ENCODE measurements at regions not wholly inside any gene's neighbourhood (a gene's known extent, or its start where the extent isn't known, plus 50 kb on each side); places are given as distances from the start of the nearest gene placed in this dataset.

DNA sequence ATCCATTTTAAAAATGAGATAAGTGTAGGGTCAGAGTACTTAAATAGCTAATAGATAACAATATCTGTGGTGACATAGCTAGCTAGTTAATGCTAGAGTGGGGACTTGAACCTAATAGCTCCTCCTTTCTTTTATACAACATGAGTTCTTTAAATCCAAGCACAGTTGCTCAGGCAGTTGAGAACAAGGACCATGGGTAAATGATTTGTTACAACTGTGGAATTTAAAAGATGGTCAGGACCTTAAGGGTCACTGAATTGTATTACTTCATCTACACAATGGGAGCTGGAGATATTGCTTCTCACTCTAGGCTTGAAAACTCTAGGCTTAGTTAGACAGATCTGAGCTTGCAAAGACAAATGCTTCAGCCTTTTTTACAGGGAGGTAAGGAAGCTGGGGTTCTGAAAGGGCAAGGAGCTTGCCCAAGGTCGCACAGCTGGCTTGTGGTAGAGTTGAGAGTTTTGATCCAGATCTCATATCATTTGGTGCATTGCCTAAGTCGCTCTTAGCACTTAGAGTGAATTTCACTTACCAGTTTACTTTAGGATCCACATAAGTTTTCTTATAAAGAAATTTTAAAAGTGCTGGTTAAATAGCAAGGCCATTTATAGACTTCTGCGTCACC lies 90.2 kb downstream of the EDEM1 start:
- H3K9me3 ChIP-seq (ENCODE audit: severe bottlenecking), result peaks cover 14% of the 10 kb centered on the region
- TF ChIP-seq, protein P1, sequence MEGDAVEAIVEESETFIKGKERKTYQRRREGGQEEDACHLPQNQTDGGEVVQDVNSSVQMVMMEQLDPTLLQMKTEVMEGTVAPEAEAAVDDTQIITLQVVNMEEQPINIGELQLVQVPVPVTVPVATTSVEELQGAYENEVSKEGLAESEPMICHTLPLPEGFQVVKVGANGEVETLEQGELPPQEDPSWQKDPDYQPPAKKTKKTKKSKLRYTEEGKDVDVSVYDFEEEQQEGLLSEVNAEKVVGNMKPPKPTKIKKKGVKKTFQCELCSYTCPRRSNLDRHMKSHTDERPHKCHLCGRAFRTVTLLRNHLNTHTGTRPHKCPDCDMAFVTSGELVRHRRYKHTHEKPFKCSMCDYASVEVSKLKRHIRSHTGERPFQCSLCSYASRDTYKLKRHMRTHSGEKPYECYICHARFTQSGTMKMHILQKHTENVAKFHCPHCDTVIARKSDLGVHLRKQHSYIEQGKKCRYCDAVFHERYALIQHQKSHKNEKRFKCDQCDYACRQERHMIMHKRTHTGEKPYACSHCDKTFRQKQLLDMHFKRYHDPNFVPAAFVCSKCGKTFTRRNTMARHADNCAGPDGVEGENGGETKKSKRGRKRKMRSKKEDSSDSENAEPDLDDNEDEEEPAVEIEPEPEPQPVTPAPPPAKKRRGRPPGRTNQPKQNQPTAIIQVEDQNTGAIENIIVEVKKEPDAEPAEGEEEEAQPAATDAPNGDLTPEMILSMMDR (IDR thresholded peaks at IDR 0.05; ENCODE audit: low read depth, low read length), result no peak
- no peak for DNase-seq

DNA sequence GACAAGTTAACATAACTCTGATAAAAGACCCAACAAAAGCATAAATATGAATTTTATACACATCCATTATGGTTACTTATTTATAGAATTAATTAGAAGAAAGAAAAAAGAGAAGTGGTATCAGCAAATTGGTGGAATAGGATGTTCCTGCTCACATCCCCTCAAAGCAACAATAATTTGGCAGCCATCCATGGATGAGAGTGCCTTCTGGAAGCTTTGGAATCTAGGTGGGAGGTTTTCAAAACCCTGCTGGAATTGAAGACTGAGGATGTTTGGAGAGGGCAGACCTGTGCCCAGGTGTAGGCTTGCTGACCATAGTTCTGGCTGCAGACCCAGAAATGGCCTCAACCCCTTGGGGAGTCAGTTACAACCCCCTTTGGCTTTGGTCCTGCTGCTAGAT lies 91.2 kb downstream of the EDEM1 start:
- DNase-seq, result no peak
- peaks cover 14% of the 10 kb centered on the region for H3K9me3 ChIP-seq (ENCODE audit: severe bottlenecking)
- TF ChIP-seq, protein P1 (IDR thresholded peaks at IDR 0.05; ENCODE audit: low read depth, low read length), result no peak
- no peaks in the 10 kb centered on the region for H3K36me3 ChIP-seq
- H3K27me3 ChIP-seq (ENCODE audit: insufficient read depth, low read depth, severe bottlenecking), result no peaks in the 10 kb centered on the region
- H3K4me3 ChIP-seq (ENCODE audit: low read depth, low read length), result no peak overlapping the region
- no peak overlapping the region for H3K27ac ChIP-seq

More for the DNA sequence above, 90.2 kb downstream of the EDEM1 start:
- Histone ChIP-seq H3K36me3 (no peaks in the 10 kb centered on the region), H3K27me3 (ENCODE audit: insufficient read depth, low read depth, severe bottlenecking) (no peaks in the 10 kb centered on the region), H3K4me3 (ENCODE audit: low read depth, low read length) (no peak overlapping the region), H3K27ac (no peak overlapping the region)

DNA sequence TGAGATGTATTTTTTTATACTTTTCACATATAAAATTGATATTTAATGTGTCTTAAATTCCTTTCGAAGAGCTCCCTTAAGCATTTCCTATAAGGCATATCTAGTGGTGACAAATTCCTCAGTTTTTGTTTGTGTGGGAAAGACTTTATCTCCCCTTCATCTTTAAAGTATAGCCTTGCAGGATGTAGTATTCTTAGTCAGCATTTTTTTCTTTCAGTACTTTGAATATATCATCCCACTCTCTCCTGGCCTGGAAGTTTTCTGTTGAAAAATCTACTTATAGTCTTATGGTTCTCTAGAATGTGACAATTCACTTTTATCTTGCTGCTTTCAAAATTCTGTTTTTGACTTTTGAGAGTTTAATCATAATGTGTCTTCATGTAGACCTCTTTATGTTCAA lies 95.2 kb downstream of the EDEM1 start:
- no peak overlapping the region for H3K4me3 ChIP-seq (ENCODE audit: low read depth, low read length)
- DNase-seq, result no peak
- H3K27me3 ChIP-seq (ENCODE audit: insufficient read depth, low read depth, severe bottlenecking), result no peaks in the 10 kb centered on the region
- H3K27ac ChIP-seq, result no peak overlapping the region
- TF ChIP-seq, protein P1 (IDR thresholded peaks at IDR 0.05; ENCODE audit: low read depth, low read length), result no peak
- peaks cover 16% of the 10 kb centered on the region for H3K9me3 ChIP-seq (ENCODE audit: severe bottlenecking)
- no peaks in the 10 kb centered on the region for H3K36me3 ChIP-seq

DNA sequence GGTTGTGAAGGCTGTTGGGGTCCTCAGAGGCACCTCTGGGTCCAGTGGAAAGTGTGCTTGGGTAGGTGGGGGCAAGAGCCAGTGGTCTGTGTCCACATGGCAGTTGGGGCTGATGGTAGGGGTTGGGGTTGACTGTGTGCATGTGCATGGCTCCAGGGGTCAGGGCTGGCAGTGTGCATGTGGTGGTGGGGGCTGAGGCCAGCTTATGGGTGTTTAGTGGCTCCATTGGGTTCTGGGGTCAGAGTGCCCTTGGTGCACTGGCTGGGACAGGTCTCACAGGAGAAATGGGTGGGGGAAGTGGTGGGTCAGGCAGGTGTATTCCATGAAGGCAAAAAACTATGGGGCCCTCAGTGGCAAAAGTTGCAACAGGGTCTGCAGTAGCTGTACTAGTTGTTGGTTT lies 97.9 kb downstream of the EDEM1 start:
- Histone ChIP-seq H3K4me3 (ENCODE audit: low read depth, low read length) (no peak overlapping the region), H3K27ac (no peak overlapping the region), H3K9me3 (ENCODE audit: severe bottlenecking) (peaks cover 11% of the 10 kb centered on the region), H3K36me3 (no peaks in the 10 kb centered on the region), H3K27me3 (ENCODE audit: insufficient read depth, low read depth, severe bottlenecking) (no peaks in the 10 kb centered on the region)
- TF ChIP-seq, protein P1 (IDR thresholded peaks at IDR 0.05; ENCODE audit: low read depth, low read length), result no peak
- no peak for DNase-seq

- H3K27ac ChIP-seq, result no peak overlapping the region
- no peaks in the 10 kb centered on the region for H3K36me3 ChIP-seq
- H3K9me3 ChIP-seq (ENCODE audit: severe bottlenecking), result peaks cover 5% of the 10 kb centered on the region
- no peak overlapping the region for H3K4me3 ChIP-seq (ENCODE audit: low read depth, low read length)
- TF ChIP-seq, protein P1 (IDR thresholded peaks at IDR 0.05; ENCODE audit: low read depth, low read length), result no peak
- no peak for DNase-seq
- H3K27me3 ChIP-seq (ENCODE audit: insufficient read depth, low read depth, severe bottlenecking), result no peaks in the 10 kb centered on the region
Measured at GRCh38 chr3:5290915-5291314, 103.4 kb downstream of the EDEM1 start.

- Histone ChIP-seq H3K4me3 (ENCODE audit: low read depth, low read length) (no peak overlapping the region), H3K27me3 (ENCODE audit: insufficient read depth, low read depth, severe bottlenecking) (no peaks in the 10 kb centered on the region), H3K9me3 (ENCODE audit: severe bottlenecking) (peaks cover 5% of the 10 kb centered on the region), H3K27ac (no peak overlapping the region), H3K36me3 (no peaks in the 10 kb centered on the region)
- TF ChIP-seq, protein P1 (IDR thresholded peaks at IDR 0.05; ENCODE audit: low read depth, low read length), result no peak
- DNase-seq, result no peak
Measured at GRCh38 chr3:5292512-5292911, 105.0 kb downstream of the EDEM1 start.

All from WERI-Rb-1 (cell line).